Type B pancreatic cell (in vitro differentiated cells): ENCODE measurements at regions not wholly inside any gene's neighbourhood (a gene's known extent, or its start where the extent isn't known, plus 50 kb on each side); places are given as distances from the start of the nearest gene placed in this dataset.

Source experiments
- DNase-seq: peaks from one replicate; pipeline ENCODE4 v3.0.0; 2021; ENCODE audit warnings: mixed read lengths; ENCODE audit not compliant: unreplicated experiment; ENCODE audit errors: extremely low spot score
- H3K27ac Mint-ChIP-seq: 2 replicates; pipeline ENCODE4 v1.8.0; 2021; ENCODE audit warnings: mild to moderate bottlenecking, mixed read lengths
- H3K27me3 Mint-ChIP-seq: 2 replicates; pipeline ENCODE4 v1.8.0; 2021; ENCODE audit warnings: mixed read lengths
- H3K36me3 Mint-ChIP-seq: 2 replicates; pipeline ENCODE4 v1.8.0; 2021; ENCODE audit warnings: mixed read lengths
- H3K4me1 Mint-ChIP-seq: one replicate; pipeline ENCODE4 v1.8.0; 2021; ENCODE audit warnings: mixed read lengths; ENCODE audit not compliant: unreplicated experiment
- H3K4me3 Mint-ChIP-seq: 2 replicates; pipeline ENCODE4 v1.8.0; 2021; ENCODE audit warnings: mild to moderate bottlenecking, mixed read lengths
- H3K9me3 Mint-ChIP-seq: 2 replicates; pipeline ENCODE4 v1.8.0; 2021; ENCODE audit warnings: mixed read lengths
- TF ChIP-seq, protein P1 (sequence below): fragments of 200-600 bp; sonication (generic); conservative IDR thresholded peaks from 2 replicates; pipeline ENCODE4 v1.5.0; 2021; ENCODE audit warnings: antibody characterized with exemption, mild to moderate bottlenecking

DNA sequence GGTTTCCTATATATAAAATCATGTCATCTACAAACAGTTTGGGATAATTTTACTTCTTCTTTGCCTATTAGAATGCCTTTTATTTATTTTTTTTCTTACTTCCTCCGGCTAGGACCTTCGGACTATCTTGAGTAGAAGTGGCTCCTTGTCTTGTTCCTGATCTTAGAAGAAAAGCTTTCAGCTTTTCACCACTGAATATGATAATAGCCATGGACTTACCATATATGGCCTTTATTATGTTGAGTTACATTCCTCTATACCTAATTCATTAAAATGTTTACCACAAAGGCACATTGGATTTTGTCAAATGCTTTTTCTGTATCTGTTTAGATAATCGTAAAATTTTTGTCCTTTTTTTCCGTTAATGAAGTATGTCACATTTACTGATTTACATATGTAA is 395.7 kb downstream of the NXPH1 start:
- TF ChIP-seq, protein P1, sequence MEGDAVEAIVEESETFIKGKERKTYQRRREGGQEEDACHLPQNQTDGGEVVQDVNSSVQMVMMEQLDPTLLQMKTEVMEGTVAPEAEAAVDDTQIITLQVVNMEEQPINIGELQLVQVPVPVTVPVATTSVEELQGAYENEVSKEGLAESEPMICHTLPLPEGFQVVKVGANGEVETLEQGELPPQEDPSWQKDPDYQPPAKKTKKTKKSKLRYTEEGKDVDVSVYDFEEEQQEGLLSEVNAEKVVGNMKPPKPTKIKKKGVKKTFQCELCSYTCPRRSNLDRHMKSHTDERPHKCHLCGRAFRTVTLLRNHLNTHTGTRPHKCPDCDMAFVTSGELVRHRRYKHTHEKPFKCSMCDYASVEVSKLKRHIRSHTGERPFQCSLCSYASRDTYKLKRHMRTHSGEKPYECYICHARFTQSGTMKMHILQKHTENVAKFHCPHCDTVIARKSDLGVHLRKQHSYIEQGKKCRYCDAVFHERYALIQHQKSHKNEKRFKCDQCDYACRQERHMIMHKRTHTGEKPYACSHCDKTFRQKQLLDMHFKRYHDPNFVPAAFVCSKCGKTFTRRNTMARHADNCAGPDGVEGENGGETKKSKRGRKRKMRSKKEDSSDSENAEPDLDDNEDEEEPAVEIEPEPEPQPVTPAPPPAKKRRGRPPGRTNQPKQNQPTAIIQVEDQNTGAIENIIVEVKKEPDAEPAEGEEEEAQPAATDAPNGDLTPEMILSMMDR, result no peak
- Mint-ChIP-seq H3K4me3 (no peak overlapping the region), H3K9me3 (no peaks in the 10 kb centered on the region), H3K4me1 (no peaks in the 10 kb centered on the region), H3K27ac (no peak overlapping the region), H3K27me3 (no peaks in the 10 kb centered on the region), H3K36me3 (no peaks in the 10 kb centered on the region)
- no peak for DNase-seq

DNA sequence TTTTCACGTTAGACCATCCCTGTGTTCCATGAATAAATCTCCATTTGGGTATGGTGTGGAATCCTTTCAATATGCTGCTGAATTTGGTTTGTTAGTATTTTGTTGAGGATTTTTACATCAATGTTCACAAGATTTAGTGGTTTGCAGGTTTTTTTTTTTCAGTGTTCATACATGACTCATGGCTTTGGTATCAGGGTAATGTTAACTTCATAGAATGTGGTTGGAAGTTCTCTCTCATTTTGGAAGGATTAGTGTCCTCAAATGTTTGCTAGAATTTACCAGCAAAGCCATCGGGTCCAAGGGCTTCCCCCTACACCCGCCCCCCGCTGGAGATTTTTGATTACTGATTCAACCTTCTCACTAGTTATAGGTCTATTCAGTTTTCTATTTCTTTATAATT is 398.0 kb downstream of the NXPH1 start:
- Mint-ChIP-seq H3K36me3 (no peaks in the 10 kb centered on the region), H3K4me1 (no peaks in the 10 kb centered on the region), H3K9me3 (no peaks in the 10 kb centered on the region), H3K4me3 (no peak overlapping the region), H3K27me3 (no peaks in the 10 kb centered on the region), H3K27ac (no peak overlapping the region)
- TF ChIP-seq, protein P1, result no peak
- no peak for DNase-seq

DNA sequence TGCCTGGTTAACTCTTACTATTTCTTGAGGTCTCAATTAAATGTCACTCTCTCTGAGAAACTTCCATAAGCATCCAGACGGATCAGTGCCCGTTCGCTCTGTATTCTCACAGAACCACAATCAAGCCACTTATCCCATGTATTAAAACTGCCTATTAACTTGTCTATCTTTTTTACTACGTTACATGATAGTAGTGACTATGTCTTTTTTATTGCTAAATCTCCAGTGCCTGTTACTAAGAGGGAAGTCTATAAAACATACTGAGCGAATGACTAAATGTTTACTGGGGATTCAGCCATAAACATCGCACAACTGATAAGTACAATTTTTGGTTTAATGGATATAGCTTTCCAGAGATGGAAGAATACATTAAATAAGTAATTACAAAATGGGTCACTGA is 399.9 kb downstream of the NXPH1 start:
- Mint-ChIP-seq H3K27me3 (no peaks in the 10 kb centered on the region), H3K36me3 (no peaks in the 10 kb centered on the region), H3K4me1 (no peaks in the 10 kb centered on the region), H3K9me3 (no peaks in the 10 kb centered on the region), H3K4me3 (no peak overlapping the region), H3K27ac (no peak overlapping the region)
- DNase-seq, result no peak
- TF ChIP-seq, protein P1, result no peak

DNA sequence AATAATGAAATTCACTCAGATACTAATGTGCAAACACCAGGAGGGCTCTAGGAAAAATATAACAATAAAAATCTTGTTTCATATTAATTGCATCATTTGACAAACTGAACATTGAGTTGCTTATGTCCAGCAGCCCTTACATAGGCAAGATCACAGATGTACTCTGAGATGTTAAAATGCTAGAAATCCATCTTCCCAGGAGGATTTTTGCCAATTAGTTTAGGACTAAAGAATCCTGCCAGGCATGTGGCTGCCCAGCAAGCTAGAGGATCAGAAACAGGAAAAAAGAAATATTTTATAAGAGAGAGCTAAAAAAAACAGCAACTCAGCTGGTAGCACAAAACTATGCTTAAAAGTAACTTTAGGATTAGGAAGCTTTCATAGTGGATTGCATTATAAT is 407.8 kb downstream of the NXPH1 start:
- no peak for DNase-seq
- Mint-ChIP-seq H3K27ac (no peak overlapping the region), H3K27me3 (no peaks in the 10 kb centered on the region), H3K36me3 (no peaks in the 10 kb centered on the region), H3K4me3 (no peak overlapping the region), H3K9me3 (no peaks in the 10 kb centered on the region), H3K4me1 (no peaks in the 10 kb centered on the region)
- TF ChIP-seq, protein P1, result no peak

DNA sequence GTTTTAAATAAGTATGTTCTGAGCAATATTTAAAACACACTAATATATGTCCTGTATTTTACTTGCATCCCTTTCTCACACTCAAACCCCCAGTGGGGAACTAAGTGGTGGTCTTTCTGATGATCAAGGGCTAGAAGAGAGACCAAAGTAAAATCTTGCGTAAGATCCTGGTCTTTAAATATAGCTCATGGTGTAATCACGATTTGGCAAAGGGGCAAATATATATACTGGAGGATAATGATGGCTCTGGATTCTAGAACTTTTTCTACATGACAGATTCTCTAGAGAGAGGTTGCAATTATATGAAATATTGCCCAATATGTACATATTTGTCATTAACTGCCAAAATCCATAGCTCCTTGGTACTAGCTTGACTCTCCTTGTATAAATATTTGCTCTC is 438.3 kb downstream of the NXPH1 start:
- Mint-ChIP-seq H3K9me3 (peaks cover 1% of the 10 kb centered on the region), H3K36me3 (no peaks in the 10 kb centered on the region), H3K4me3 (no peak overlapping the region), H3K27ac (no peak overlapping the region), H3K27me3 (no peaks in the 10 kb centered on the region), H3K4me1 (no peaks in the 10 kb centered on the region)
- no peak for DNase-seq
- TF ChIP-seq, protein P1, result no peak

DNA sequence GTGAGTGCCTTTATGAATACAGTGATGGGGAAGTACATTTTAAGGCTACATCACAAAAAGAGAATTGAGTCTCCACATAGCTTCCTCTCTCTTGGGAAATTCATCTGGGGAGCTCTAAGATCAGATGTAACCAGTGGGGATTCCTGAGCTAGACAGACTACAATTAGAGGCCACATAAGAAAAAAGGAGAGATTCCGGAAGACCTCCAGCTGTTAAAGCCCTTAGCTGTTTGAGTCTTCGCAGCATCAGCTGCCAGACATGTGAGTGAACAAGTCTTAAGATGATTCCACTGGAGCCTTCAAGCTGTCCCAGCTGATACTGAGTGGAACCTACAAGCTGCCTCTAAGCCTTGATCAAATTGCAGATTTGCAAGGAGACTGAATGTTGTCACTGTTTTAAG is 448.5 kb downstream of the NXPH1 start:
- TF ChIP-seq, protein P1, result no peak
- Mint-ChIP-seq H3K36me3 (no peaks in the 10 kb centered on the region), H3K27ac (peak overlapping the region; percentile 73), H3K4me3 (no peak overlapping the region), H3K27me3 (no peaks in the 10 kb centered on the region), H3K4me1 (peaks cover 10% of the 10 kb centered on the region), H3K9me3 (no peaks in the 10 kb centered on the region)
- DNase-seq, result no peak
